H1 (cell line): ENCODE measurements at regions not wholly inside any gene's neighbourhood (a gene's known extent, or its start where the extent isn't known, plus 50 kb on each side); places are given as distances from the start of the nearest gene placed in this dataset.

Experiments used
- TF ChIP-seq, protein P1 (sequence below): fragments of 300-600 bp; sonication (generic); IDR thresholded peaks from 2 replicates; pipeline ENCODE4 v1.7.1; 2012; ENCODE audit warnings: low read length, moderate library complexity, mild to moderate bottlenecking, inconsistent platforms; ENCODE audit not compliant: insufficient replicate concordance

DNA sequence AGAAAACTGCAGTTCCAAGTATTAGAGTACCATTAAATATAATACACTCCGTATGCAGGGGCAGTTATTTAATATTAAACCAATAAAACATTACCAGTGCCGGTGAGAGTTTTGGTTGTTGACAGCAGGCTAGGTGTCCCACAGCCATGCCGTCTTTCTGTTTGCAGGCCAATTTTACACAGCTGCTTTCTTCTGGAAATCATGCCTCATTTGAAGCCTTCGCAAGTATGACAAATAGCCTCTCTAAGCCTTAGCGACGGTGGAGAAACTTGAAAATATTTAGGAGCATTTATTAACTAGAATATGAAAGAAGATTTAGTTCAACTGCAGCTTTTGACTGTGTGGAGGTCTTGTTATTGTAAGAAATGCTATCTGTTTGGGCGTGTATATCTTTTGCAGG lies 226.0 kb downstream of the BMP2 start (continued):
- TF ChIP-seq, protein P1, sequence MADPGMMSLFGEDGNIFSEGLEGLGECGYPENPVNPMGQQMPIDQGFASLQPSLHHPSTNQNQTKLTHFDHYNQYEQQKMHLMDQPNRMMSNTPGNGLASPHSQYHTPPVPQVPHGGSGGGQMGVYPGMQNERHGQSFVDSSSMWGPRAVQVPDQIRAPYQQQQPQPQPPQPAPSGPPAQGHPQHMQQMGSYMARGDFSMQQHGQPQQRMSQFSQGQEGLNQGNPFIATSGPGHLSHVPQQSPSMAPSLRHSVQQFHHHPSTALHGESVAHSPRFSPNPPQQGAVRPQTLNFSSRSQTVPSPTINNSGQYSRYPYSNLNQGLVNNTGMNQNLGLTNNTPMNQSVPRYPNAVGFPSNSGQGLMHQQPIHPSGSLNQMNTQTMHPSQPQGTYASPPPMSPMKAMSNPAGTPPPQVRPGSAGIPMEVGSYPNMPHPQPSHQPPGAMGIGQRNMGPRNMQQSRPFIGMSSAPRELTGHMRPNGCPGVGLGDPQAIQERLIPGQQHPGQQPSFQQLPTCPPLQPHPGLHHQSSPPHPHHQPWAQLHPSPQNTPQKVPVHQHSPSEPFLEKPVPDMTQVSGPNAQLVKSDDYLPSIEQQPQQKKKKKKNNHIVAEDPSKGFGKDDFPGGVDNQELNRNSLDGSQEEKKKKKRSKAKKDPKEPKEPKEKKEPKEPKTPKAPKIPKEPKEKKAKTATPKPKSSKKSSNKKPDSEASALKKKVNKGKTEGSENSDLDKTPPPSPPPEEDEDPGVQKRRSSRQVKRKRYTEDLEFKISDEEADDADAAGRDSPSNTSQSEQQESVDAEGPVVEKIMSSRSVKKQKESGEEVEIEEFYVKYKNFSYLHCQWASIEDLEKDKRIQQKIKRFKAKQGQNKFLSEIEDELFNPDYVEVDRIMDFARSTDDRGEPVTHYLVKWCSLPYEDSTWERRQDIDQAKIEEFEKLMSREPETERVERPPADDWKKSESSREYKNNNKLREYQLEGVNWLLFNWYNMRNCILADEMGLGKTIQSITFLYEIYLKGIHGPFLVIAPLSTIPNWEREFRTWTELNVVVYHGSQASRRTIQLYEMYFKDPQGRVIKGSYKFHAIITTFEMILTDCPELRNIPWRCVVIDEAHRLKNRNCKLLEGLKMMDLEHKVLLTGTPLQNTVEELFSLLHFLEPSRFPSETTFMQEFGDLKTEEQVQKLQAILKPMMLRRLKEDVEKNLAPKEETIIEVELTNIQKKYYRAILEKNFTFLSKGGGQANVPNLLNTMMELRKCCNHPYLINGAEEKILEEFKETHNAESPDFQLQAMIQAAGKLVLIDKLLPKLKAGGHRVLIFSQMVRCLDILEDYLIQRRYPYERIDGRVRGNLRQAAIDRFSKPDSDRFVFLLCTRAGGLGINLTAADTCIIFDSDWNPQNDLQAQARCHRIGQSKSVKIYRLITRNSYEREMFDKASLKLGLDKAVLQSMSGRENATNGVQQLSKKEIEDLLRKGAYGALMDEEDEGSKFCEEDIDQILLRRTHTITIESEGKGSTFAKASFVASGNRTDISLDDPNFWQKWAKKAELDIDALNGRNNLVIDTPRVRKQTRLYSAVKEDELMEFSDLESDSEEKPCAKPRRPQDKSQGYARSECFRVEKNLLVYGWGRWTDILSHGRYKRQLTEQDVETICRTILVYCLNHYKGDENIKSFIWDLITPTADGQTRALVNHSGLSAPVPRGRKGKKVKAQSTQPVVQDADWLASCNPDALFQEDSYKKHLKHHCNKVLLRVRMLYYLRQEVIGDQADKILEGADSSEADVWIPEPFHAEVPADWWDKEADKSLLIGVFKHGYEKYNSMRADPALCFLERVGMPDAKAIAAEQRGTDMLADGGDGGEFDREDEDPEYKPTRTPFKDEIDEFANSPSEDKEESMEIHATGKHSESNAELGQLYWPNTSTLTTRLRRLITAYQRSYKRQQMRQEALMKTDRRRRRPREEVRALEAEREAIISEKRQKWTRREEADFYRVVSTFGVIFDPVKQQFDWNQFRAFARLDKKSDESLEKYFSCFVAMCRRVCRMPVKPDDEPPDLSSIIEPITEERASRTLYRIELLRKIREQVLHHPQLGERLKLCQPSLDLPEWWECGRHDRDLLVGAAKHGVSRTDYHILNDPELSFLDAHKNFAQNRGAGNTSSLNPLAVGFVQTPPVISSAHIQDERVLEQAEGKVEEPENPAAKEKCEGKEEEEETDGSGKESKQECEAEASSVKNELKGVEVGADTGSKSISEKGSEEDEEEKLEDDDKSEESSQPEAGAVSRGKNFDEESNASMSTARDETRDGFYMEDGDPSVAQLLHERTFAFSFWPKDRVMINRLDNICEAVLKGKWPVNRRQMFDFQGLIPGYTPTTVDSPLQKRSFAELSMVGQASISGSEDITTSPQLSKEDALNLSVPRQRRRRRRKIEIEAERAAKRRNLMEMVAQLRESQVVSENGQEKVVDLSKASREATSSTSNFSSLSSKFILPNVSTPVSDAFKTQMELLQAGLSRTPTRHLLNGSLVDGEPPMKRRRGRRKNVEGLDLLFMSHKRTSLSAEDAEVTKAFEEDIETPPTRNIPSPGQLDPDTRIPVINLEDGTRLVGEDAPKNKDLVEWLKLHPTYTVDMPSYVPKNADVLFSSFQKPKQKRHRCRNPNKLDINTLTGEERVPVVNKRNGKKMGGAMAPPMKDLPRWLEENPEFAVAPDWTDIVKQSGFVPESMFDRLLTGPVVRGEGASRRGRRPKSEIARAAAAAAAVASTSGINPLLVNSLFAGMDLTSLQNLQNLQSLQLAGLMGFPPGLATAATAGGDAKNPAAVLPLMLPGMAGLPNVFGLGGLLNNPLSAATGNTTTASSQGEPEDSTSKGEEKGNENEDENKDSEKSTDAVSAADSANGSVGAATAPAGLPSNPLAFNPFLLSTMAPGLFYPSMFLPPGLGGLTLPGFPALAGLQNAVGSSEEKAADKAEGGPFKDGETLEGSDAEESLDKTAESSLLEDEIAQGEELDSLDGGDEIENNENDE = no peak
